Hematopoietic multipotent progenitor cell treated with erythropoietin and hydrocortisone succinate and interleukin-3 and kit ligand, for 4 days (in vitro differentiated cells): ENCODE measurements at regions not wholly inside any gene's neighbourhood (a gene's known extent, or its start where the extent isn't known, plus 50 kb on each side); places are given as distances from the start of the nearest gene placed in this dataset.
A peak's percentile ranks its signal among the peaks of the same experiment; 100 is the strongest.

ENCODE experiments used
- DNase-seq: peaks from one replicate; pipeline ENCODE4 v3.0.0-alpha.2; 2015

GRCh38 chr2:121036226-121036692 lies 248.7 kb downstream of the TFCP2L1 start:
- DNase-seq, result no peak

DNA sequence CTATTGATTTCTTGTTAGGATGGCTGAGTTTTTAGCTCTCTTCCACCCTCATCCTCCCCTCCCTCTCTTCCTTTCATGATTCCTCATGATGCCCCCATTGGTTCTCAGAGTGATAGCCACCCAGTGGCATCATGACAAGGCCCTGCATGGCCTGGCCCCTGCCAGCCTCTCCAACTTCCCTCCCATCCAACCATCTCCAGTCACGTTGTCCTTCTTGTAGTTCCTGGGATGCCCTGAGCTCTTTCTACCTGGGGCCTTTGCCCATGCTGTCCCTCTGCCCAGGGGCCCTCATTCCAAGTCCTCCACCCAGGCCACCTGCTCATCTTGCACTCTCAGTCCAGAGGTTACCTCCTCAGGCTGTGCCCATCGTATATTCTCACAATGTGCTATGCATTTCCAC lies 247.5 kb downstream of the TFCP2L1 start:
- no peak for DNase-seq

GRCh38 chr2:121038031-121038430 lies 247.0 kb downstream of the TFCP2L1 start:
- DNase-seq, result no peak

DNA sequence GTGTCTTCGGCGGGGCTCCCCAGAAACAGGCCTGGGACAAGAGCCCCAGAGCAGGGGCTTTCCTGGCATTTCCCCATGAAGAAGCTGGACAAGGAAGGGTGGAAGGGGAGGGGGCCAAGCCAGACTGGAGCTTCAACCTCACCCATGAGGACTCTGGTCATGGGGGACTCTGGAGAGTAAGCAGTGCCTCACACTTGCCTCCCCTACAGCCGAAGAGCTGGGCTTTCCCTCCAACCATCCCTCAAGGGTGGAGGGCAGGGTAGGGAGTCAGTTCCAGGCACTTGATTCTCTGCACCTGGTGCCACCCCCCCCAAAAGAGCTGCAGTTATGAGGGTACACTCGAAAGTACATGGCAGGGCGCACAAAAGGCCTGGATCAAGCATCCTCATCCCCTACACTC lies 246.6 kb downstream of the TFCP2L1 start:
- no peak for DNase-seq

- DNase-seq, result no peak
Observed at GRCh38 chr2:121038891-121039616, 245.9 kb downstream of the TFCP2L1 start.

GRCh38 chr2:121039679-121040078 lies 245.3 kb downstream of the TFCP2L1 start:
- no peak for DNase-seq

- no peak for DNase-seq
Observed at GRCh38 chr2:121041516-121041915, 243.5 kb downstream of the TFCP2L1 start.

GRCh38 chr2:121043061-121043826 lies 241.8 kb downstream of the TFCP2L1 start:
- DNase-seq, result no peak

- no peak for DNase-seq
Observed at GRCh38 chr2:121043827-121044222, 241.2 kb downstream of the TFCP2L1 start.

GRCh38 chr2:121044412-121044811 lies 240.6 kb downstream of the TFCP2L1 start:
- DNase-seq, result peak; percentile 19

DNA sequence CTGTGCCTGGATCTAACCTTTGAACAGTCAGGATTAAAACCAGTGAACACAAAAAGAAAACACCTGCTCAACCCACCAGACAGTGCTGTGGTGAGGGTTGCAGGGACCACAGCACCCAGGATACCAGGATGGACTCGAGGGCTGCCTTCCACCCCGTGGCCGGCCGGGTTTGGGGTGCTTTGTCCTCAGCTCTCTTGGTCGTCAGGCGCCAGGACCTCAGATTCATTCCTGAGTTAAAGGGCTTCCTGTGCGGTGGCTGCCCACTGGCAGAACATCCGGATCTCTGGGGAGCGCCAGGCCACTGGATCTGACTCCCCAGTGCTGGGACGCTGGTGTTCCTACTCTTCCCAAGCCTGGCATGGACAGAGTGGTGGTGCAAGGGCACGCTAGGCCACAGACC lies 239.8 kb downstream of the TFCP2L1 start:
- no peak for DNase-seq

DNA sequence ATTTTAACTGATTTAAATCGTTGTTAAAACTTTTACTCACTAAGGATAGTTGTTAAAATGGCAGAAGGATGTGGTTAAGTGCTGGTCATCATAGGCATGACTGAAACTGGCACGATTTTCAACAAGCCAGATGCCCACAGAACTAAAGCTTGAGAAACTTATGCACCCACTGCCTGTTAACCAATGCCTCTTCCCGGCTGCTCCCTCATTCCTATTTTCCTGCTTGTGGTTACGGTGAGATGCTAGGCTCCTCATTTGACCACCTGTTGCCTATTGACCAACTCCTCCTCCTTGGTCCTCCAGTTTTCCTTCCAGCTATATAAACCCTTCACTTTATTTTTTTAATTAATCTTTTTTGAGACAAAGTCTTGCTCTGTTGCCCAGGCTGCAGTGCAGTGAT lies 238.7 kb downstream of the TFCP2L1 start:
- DNase-seq, result no peak

- DNase-seq, result no peak
Observed at GRCh38 chr2:121047383-121047782, 237.6 kb downstream of the TFCP2L1 start.

- no peak for DNase-seq
Observed at GRCh38 chr2:121049131-121049530, 235.9 kb downstream of the TFCP2L1 start.

- no peak for DNase-seq
Observed at GRCh38 chr2:121049950-121050585, 234.9 kb downstream of the TFCP2L1 start.

DNA sequence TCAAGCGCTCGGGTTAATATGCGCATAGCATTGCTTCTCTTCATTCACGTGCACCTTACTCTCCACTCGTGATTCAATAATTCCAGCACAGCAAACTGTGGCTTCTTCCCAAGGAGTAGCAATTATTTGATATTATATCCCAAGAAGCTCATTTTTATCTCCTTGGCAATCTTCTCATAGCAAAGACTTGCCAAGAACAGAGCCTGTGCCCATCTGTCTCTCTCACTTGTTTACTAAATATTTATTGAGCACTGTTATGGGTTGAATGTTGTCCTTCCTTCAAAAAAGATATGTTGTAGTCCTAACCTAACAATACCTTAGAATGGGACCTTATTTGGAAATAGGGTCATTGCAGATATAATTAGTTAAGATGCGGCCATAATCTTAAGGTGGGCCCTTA lies 233.7 kb downstream of the TFCP2L1 start:
- DNase-seq, result no peak

DNA sequence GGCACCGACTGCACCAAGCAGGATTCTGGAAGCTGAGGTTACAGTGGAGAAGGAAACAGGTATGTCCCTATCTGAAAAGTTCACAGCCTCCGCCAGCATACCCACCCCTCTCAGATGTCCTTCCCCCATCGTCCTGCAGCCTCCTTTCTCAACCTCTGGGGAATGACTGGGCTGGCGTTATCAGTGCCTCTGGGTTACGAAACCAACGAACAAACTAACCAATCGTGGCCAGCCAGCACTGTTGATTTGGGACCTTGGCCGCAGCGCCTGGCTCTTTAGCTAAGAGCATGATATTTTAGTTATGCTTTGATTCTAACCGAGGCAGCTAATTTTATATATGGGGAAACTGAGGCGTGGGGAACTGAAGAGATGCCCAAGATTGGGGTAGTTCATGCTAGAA lies 233.0 kb downstream of the TFCP2L1 start:
- DNase-seq, result peak; percentile 34

- DNase-seq, result no peak
Observed at GRCh38 chr2:121052521-121052920, 232.5 kb downstream of the TFCP2L1 start.

GRCh38 chr2:121055088-121055487 lies 229.9 kb downstream of the TFCP2L1 start:
- no peak for DNase-seq

- no peak for DNase-seq
Observed at GRCh38 chr2:121055501-121055900, 229.5 kb downstream of the TFCP2L1 start.

DNA sequence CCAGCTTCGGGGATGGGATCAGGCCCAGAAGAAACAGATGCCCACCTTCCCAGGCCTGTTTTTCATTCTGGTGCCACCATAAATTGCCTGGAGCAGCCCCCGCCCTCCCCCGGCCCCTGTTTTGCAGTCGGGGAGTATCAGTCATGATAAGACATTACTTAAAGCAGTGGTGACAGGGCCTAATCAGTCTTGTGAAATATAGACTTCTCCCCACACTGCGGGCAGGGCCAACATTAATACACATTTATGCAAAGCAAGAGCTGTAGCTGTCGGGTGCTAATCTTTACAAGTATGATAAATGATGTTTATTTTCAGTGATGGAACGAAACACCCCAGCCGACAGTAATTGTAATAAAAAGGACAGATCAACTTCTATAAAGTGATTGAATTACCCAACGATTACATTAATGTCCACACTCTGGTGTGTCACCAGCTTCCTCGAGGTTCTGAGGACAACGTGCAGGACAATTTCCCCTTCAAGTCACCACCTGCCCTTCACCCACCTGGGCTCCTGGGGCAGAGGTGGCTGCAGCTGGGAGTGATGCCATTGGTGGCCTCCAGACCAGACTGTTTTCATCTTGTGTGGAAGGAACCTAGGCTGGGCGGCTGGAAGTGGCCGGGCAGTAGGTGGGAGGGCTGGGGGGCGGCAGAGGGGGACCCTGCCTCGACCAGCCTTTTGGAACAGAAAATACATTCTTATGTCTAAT lies 226.0 kb downstream of the TFCP2L1 start:
- no peak for DNase-seq

DNA sequence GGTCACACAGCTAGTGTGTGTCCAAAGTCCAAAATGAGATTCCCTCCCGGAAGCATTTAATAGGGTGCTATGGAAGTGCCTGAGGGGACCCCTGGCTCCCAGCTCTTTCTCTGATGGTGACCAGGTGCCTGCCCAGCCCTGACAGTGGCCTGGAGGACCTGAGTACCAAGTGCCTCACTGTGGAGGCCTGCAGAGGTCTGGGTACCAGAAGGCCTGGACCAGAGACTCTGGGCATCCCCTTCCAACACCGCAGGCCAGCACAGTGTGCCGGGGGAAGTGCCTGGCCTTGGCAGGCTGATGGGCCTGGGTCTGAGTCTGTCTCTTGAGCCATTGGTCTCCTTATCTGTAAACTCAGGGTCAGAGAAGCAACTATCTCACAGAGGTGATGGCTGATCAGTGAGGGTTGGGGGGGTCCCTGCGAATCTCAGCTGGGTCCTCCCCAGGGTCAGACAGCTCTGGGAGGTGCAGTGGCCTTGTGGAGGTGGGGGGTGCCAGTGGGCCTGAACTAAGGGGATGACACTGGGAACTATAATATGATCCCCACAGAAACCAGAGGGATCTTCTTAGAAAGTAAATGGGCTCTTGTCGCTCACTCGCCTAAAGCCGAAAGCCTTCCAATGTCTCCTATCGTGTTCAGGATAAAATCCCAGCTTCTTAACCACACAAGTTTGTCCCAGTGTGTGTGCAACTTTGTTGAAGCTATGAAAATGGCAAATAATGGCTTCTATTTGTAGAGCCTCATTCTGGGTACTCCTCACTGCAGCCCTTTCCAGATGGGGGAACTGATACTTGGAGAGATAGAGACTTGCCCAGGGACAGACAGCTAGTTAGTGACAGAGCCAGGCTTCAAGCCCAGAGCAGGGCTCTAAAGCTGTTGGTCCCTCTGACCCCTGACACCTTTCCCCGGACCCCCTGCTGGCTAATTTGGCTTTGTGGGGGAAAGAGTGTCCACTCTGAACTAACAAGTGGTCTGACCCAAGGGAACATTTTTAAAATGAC lies 225.1 kb downstream of the TFCP2L1 start:
- DNase-seq, result no peak
